Vagina (tissue), 2 donors: ENCODE measurements at regions not wholly inside any gene's neighbourhood (a gene's known extent, or its start where the extent isn't known, plus 50 kb on each side); places are given as distances from the start of the nearest gene placed in this dataset.
"Not testable (repeated sequence)": the region's sequence is repeated elsewhere in the genome, so short reads cannot be mapped to it uniquely, and the experiment has no call there.

ENCODE experiments used
- DNase-seq, 2 donors: peaks; one replicate each; pipeline ENCODE4 v3.0.0-alpha.2; 2017; ENCODE audit errors: extremely low spot score in 2 of 2
- H3K27ac ChIP-seq: fragments of 200-600 bp; sonication (generic); one replicate; pipeline ENCODE4 v1.5.1; 2019
- H3K27me3 ChIP-seq: fragments of 200-600 bp; sonication (generic); one replicate; pipeline ENCODE4 v1.5.1; 2019
- H3K36me3 ChIP-seq, 2 donors: fragments of 200-600 bp; sonication (generic); one replicate each; pipeline ENCODE4 v1.5.1; 2017 to 2019
- H3K4me1 ChIP-seq: fragments of 200-600 bp; sonication (generic); one replicate; pipeline ENCODE4 v1.5.1; 2019
- H3K4me3 ChIP-seq, 2 donors: fragments of 200-600 bp; sonication (generic); 1 replicate in 1 of 2; 2 replicates in 1 of 2; pipeline ENCODE4 v1.5.1; 2016 to 2019
- H3K9me3 ChIP-seq: fragments of 200-600 bp; sonication (generic); one replicate; pipeline ENCODE4 v1.5.1; 2019
- CTCF ChIP-seq, 3 experiments: fragments of 450-650 bp in 2 of 3; fragments of 200-600 bp in 1 of 3; sonication (generic) in 1 of 3; IDR thresholded peaks; one replicate each; pipeline ENCODE4 v1.5.1; 2017 to 2019; ENCODE audit warnings: antibody characterized with exemption in 3 of 3, mild to moderate bottlenecking in 2 of 3, moderate library complexity in 2 of 3
- POLR2A ChIP-seq, 2 donors: fragments of 450-650 bp; IDR thresholded peaks; one replicate each; pipeline ENCODE4 v1.6.1; 2017; ENCODE audit warnings: antibody characterized with exemption in 2 of 2, mild to moderate bottlenecking in 2 of 2, moderate library complexity in 2 of 2
- POLR2AphosphoS5 ChIP-seq, 2 donors: sonication (generic); formaldehyde crosslinking; IDR thresholded peaks; one replicate each; pipeline ENCODE4 v1.9.0; 2017; ENCODE audit warnings: antibody characterized with exemption in 2 of 2, mild to moderate bottlenecking in 2 of 2, low read depth in 1 of 2; ENCODE audit not compliant: insufficient read depth in 1 of 2
- intact Hi-C: fragments of 100-400 bp; cut with DNase I; formaldehyde crosslinking; loops from one replicate; pipeline ENCODE4 v1.15.1; 2023

GRCh38 chr2:2455151-2455550 is 124.1 kb upstream of the MYT1L start:
- Histone ChIP-seq H3K27me3 (no peaks in the 10 kb centered on the region), H3K27ac (no peak overlapping the region), H3K4me3 (no peak overlapping the region), H3K4me1 (no peaks in the 10 kb centered on the region), H3K9me3 (no peaks in the 10 kb centered on the region), H3K36me3 (no peaks in the 10 kb centered on the region)
- TF ChIP-seq POLR2A (IDR thresholded peaks at IDR 0.05) = no peak
- no peak for TF ChIP-seq CTCF (IDR thresholded peaks at IDR 0.05)
- no peak for DNase-seq
- intact Hi-C loops = no loop called here

GRCh38 chr2:2452961-2453360 is 121.9 kb upstream of the MYT1L start:
- H3K36me3 ChIP-seq = no peaks in the 10 kb centered on the region
- H3K4me1 ChIP-seq = no peaks in the 10 kb centered on the region
- H3K27ac ChIP-seq = no peak overlapping the region
- intact Hi-C loops = no loop called here
- no peaks in the 10 kb centered on the region for H3K9me3 ChIP-seq
- DNase-seq = no peak
- no peaks in the 10 kb centered on the region for H3K27me3 ChIP-seq
- H3K4me3 ChIP-seq = no peak overlapping the region
- no peak for TF ChIP-seq POLR2AphosphoS5 (IDR thresholded peaks at IDR 0.05; ENCODE audit: insufficient read depth in 1 of 2, low read depth in 1 of 2)
- no peak for TF ChIP-seq CTCF (IDR thresholded peaks at IDR 0.05)
- TF ChIP-seq POLR2A (IDR thresholded peaks at IDR 0.05) = no peak

- intact Hi-C loops, H3K36me3 ChIP-seq, H3K27ac ChIP-seq, H3K9me3 ChIP-seq, H3K4me3 ChIP-seq, DNase-seq, H3K27me3 ChIP-seq, H3K4me1 ChIP-seq: not testable (repeated sequence)
Measured at GRCh38 chr2:2451275-2451674, 120.2 kb upstream of the MYT1L start.

- Histone ChIP-seq H3K27me3 (no peaks in the 10 kb centered on the region), H3K36me3 (no peaks in the 10 kb centered on the region), H3K9me3 (no peaks in the 10 kb centered on the region), H3K27ac (no peak overlapping the region), H3K4me1 (no peaks in the 10 kb centered on the region), H3K4me3 (no peak overlapping the region)
- DNase-seq = no peak
- TF ChIP-seq POLR2A (IDR thresholded peaks at IDR 0.05) = no peak
- intact Hi-C loops = no loop called here
Measured at GRCh38 chr2:2448178-2448577, 117.1 kb upstream of the MYT1L start.

- no peaks in the 10 kb centered on the region for H3K36me3 ChIP-seq
- no peak overlapping the region for H3K4me3 ChIP-seq
- intact Hi-C loops = no loop called here
- TF ChIP-seq POLR2A (IDR thresholded peaks at IDR 0.05) (no peak), POLR2AphosphoS5 (IDR thresholded peaks at IDR 0.05; ENCODE audit: insufficient read depth in 1 of 2, low read depth in 1 of 2) (no peak), CTCF (IDR thresholded peaks at IDR 0.05) (no peak)
- H3K27ac ChIP-seq = no peak overlapping the region
- H3K4me1 ChIP-seq = no peaks in the 10 kb centered on the region
- H3K9me3 ChIP-seq = no peaks in the 10 kb centered on the region
- DNase-seq = no peak
- no peaks in the 10 kb centered on the region for H3K27me3 ChIP-seq
Measured at GRCh38 chr2:2422621-2423020, 91.5 kb upstream of the MYT1L start.

- no peak overlapping the region for H3K27ac ChIP-seq
Measured at GRCh38 chr2:2413525-2413924, 82.5 kb upstream of the MYT1L start.

More at GRCh38 chr2:2413525-2413924, 82.5 kb upstream of the MYT1L start:
- no peak for TF ChIP-seq POLR2AphosphoS5 (IDR thresholded peaks at IDR 0.05; ENCODE audit: insufficient read depth in 1 of 2, low read depth in 1 of 2)
- no peak for TF ChIP-seq CTCF (IDR thresholded peaks at IDR 0.05)
- no peak for TF ChIP-seq POLR2A (IDR thresholded peaks at IDR 0.05)
- Histone ChIP-seq H3K4me1 (no peaks in the 10 kb centered on the region), H3K36me3 (no peaks in the 10 kb centered on the region), H3K9me3 (no peaks in the 10 kb centered on the region), H3K27me3 (no peaks in the 10 kb centered on the region), H3K4me3 (no peak overlapping the region)
- DNase-seq = no peak
- intact Hi-C loops = no loop called here
